ENCODE measurements at regions not wholly inside any gene's neighbourhood (a gene's known extent, or its start where the extent isn't known, plus 50 kb on each side); places are given as distances from the start of the nearest gene placed in this dataset.

- no peak for TF ChIP-seq CTCF (IDR thresholded peaks at IDR 0.05)
- TF ChIP-seq POLR2A (IDR thresholded peaks at IDR 0.05), result no peak
Observed at GRCh38 chr5:173786286-173787187, 101.6 kb upstream of the CPEB4 start.
